ENCODE measurements at regions not wholly inside any gene's neighbourhood (a gene's known extent, or its start where the extent isn't known, plus 50 kb on each side); places are given as distances from the start of the nearest gene placed in this dataset.

- no peak for ATAC-seq
Measured at GRCh38 chr18:11310476-11311086, 161.2 kb upstream of the PIEZO2 start.

GRCh38 chr18:11309172-11309571 lies 159.8 kb upstream of the PIEZO2 start:
- no peak for ATAC-seq

GRCh38 chr18:11308499-11308898 lies 159.1 kb upstream of the PIEZO2 start:
- ATAC-seq: no peak

GRCh38 chr18:11307716-11308115 lies 158.3 kb upstream of the PIEZO2 start:
- no peak for ATAC-seq

- ATAC-seq: no peak
Measured at GRCh38 chr18:11305507-11305906, 156.1 kb upstream of the PIEZO2 start.

GRCh38 chr18:11304928-11305327 lies 155.6 kb upstream of the PIEZO2 start:
- no peak for ATAC-seq

- no peak for ATAC-seq
Measured at GRCh38 chr18:11296946-11297345, 147.6 kb upstream of the PIEZO2 start.

GRCh38 chr18:11293794-11294193 lies 144.4 kb upstream of the PIEZO2 start:
- ATAC-seq: no peak

GRCh38 chr18:11290786-11291185 lies 141.4 kb upstream of the PIEZO2 start:
- ATAC-seq: no peak

- ATAC-seq: no peak
Measured at GRCh38 chr18:11289248-11289647, 139.9 kb upstream of the PIEZO2 start.

- no peak for ATAC-seq
Measured at GRCh38 chr18:11288401-11288800, 139.0 kb upstream of the PIEZO2 start.

GRCh38 chr18:11286431-11286830 lies 137.1 kb upstream of the PIEZO2 start:
- ATAC-seq: no peak

GRCh38 chr18:11284811-11285210 lies 135.4 kb upstream of the PIEZO2 start:
- no peak for ATAC-seq

- ATAC-seq: no peak
Measured at GRCh38 chr18:11284349-11284748, 135.0 kb upstream of the PIEZO2 start.

- ATAC-seq: no peak
Measured at GRCh38 chr18:11283479-11284161, 134.3 kb upstream of the PIEZO2 start.

GRCh38 chr18:11279461-11279860 lies 130.1 kb upstream of the PIEZO2 start:
- ATAC-seq: no peak

GRCh38 chr18:11276678-11277077 lies 127.3 kb upstream of the PIEZO2 start:
- no peak for ATAC-seq

- ATAC-seq: no peak
Measured at GRCh38 chr18:11274144-11274794, 124.9 kb upstream of the PIEZO2 start.

GRCh38 chr18:11272516-11272915 lies 123.1 kb upstream of the PIEZO2 start:
- no peak for ATAC-seq

- no peak for ATAC-seq
Measured at GRCh38 chr18:11271954-11272353, 122.6 kb upstream of the PIEZO2 start.

- no peak for ATAC-seq
Measured at GRCh38 chr18:11269257-11269656, 119.9 kb upstream of the PIEZO2 start.

GRCh38 chr18:11268741-11269233 lies 119.4 kb upstream of the PIEZO2 start:
- ATAC-seq: no peak

GRCh38 chr18:11268153-11268552 lies 118.8 kb upstream of the PIEZO2 start:
- ATAC-seq: no peak
